A549 (cell line): ENCODE measurements at regions not wholly inside any gene's neighbourhood (a gene's known extent, or its start where the extent isn't known, plus 50 kb on each side); places are given as distances from the start of the nearest gene placed in this dataset.

ENCODE experiments used
- CBX8 ChIP-seq: fragments of 200-600 bp; sonication (generic); IDR thresholded peaks from 2 replicates; pipeline ENCODE4 v1.6.1; 2016
- CHD2 ChIP-seq: fragments of 150-350 bp; IDR thresholded peaks from 2 replicates; pipeline ENCODE4 v1.6.1; 2014; ENCODE audit warnings: low read length; ENCODE audit not compliant: partially characterized antibody
- CHD4 ChIP-seq: fragments of 200-600 bp; sonication (generic); IDR thresholded peaks from 2 replicates; pipeline ENCODE4 v1.6.1; 2016; ENCODE audit warnings: antibody characterized with exemption, mild to moderate bottlenecking, borderline replicate concordance
- CTCF ChIP-seq: fragments of >200 bp; sonication (Bioruptor Twin); formaldehyde crosslinking; IDR thresholded peaks from 3 replicates; pipeline ENCODE4 v1.5.1; 2016
- FOSL2 ChIP-seq, 2 experiments: fragments of 450-650 bp in 1 of 2; fragments of >200 bp in 1 of 2; sonication (Bioruptor Twin) in 1 of 2; formaldehyde crosslinking; IDR thresholded peaks; 2 replicates each; pipeline versions ENCODE4 v1.5.0 to v1.6.1; 2016 to 2020; ENCODE audit warnings: mild to moderate bottlenecking in 1 of 2, moderate library complexity in 1 of 2
- JUNB ChIP-seq: fragments of >200 bp; sonication (Bioruptor Twin); formaldehyde crosslinking; IDR thresholded peaks from 2 replicates; pipeline ENCODE4 v1.6.1; 2016
- KDM1A ChIP-seq: fragments of 200-600 bp; sonication (generic); IDR thresholded peaks from 2 replicates; pipeline ENCODE4 v1.6.1; 2016; ENCODE audit warnings: low read depth, mild to moderate bottlenecking
- MAX ChIP-seq: IDR thresholded peaks from 2 replicates; pipeline ENCODE4 v1.6.1; 2012
- MAZ ChIP-seq: fragments of 150-350 bp; IDR thresholded peaks from 2 replicates; pipeline ENCODE4 v1.6.1; 2014; ENCODE audit warnings: antibody characterized with exemption, low read depth, low read length, borderline replicate concordance
- NR3C1 ChIP-seq: fragments of >200 bp; sonication (Bioruptor Twin); formaldehyde crosslinking; IDR thresholded peaks from 3 replicates; pipeline ENCODE4 v1.6.1; 2017
- PBX3 ChIP-seq: IDR thresholded peaks from 2 replicates; pipeline ENCODE4 v1.6.1; 2012
- POLR2A ChIP-seq: IDR thresholded peaks from 2 replicates; pipeline ENCODE4 v1.6.1; 2012; ENCODE audit warnings: mild to moderate bottlenecking, low read length
- SMC3 ChIP-seq: fragments of >200 bp; sonication (Bioruptor Twin); formaldehyde crosslinking; IDR thresholded peaks from 3 replicates; pipeline ENCODE4 v1.6.1; 2018; ENCODE audit warnings: inconsistent platforms
- TF ChIP-seq, protein P1 (sequence below): fragments of 200-600 bp; sonication (generic); IDR thresholded peaks from 2 replicates; pipeline ENCODE4 v1.6.1; 2016; ENCODE audit warnings: antibody characterized with exemption, mild to moderate bottlenecking, moderate library complexity

DNA sequence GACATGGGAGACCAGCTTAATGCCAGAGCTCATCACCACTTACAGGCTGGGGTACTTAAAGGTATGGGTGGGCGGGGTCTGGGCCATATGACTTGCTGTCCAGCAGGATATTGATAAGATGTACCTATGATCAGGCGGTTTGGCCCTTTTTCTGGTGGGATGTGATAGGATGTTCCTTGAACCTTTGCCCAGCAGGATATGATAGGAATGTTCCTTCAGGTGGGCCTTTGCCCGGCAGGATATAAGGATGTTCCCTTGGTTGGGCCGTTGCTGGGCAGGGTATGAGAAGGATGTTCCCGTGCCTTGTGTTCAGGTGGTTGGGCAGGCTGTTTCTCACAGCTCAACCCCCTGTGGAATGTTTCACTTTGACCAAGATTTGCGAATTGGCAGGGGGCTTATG lies 187.2 kb upstream of the CXCL12 start:
- TF ChIP-seq PBX3: no peak
- no peak for TF ChIP-seq POLR2A
- TF ChIP-seq CTCF: no peak
- TF ChIP-seq, protein P1, sequence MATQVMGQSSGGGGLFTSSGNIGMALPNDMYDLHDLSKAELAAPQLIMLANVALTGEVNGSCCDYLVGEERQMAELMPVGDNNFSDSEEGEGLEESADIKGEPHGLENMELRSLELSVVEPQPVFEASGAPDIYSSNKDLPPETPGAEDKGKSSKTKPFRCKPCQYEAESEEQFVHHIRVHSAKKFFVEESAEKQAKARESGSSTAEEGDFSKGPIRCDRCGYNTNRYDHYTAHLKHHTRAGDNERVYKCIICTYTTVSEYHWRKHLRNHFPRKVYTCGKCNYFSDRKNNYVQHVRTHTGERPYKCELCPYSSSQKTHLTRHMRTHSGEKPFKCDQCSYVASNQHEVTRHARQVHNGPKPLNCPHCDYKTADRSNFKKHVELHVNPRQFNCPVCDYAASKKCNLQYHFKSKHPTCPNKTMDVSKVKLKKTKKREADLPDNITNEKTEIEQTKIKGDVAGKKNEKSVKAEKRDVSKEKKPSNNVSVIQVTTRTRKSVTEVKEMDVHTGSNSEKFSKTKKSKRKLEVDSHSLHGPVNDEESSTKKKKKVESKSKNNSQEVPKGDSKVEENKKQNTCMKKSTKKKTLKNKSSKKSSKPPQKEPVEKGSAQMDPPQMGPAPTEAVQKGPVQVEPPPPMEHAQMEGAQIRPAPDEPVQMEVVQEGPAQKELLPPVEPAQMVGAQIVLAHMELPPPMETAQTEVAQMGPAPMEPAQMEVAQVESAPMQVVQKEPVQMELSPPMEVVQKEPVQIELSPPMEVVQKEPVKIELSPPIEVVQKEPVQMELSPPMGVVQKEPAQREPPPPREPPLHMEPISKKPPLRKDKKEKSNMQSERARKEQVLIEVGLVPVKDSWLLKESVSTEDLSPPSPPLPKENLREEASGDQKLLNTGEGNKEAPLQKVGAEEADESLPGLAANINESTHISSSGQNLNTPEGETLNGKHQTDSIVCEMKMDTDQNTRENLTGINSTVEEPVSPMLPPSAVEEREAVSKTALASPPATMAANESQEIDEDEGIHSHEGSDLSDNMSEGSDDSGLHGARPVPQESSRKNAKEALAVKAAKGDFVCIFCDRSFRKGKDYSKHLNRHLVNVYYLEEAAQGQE: no peak
- TF ChIP-seq FOSL2 (IDR thresholded peaks at IDR 0.05): no peak
- no peak for TF ChIP-seq FOSL2 (CRISPR knock-in tag; IDR thresholded peaks at IDR 0.05)
- no peak for TF ChIP-seq MAX
- TF ChIP-seq KDM1A: no peak
- no peak for TF ChIP-seq CBX8
- no peak for TF ChIP-seq CHD4
- no peak for TF ChIP-seq MAZ
- no peak for TF ChIP-seq NR3C1
- TF ChIP-seq JUNB: no peak
- no peak for TF ChIP-seq CHD2
- no peak for TF ChIP-seq SMC3
